ENCODE measurements at regions not wholly inside any gene's neighbourhood (a gene's known extent, or its start where the extent isn't known, plus 50 kb on each side); places are given as distances from the start of the nearest gene placed in this dataset.

DNA sequence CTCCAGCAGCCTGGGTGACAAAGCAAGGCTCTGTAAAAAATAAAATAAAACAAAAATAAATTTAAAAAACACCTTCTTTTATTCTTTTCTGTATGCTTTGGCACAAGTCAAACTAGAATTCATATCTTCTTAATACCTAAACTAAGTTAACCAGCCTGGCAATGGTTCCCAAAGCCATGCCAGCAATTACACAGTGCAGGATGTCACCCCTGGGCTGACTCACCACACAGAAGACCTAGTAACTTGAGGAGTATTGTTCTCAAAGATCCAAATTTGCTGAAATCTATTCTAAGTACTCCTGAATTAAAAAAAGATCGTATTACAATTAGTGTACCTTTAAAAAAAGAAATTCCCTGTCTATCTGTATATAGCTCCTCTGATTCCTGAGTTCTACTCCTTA, 162.7 kb upstream of the SGK1 start:
- no peak for DNase-seq

DNA sequence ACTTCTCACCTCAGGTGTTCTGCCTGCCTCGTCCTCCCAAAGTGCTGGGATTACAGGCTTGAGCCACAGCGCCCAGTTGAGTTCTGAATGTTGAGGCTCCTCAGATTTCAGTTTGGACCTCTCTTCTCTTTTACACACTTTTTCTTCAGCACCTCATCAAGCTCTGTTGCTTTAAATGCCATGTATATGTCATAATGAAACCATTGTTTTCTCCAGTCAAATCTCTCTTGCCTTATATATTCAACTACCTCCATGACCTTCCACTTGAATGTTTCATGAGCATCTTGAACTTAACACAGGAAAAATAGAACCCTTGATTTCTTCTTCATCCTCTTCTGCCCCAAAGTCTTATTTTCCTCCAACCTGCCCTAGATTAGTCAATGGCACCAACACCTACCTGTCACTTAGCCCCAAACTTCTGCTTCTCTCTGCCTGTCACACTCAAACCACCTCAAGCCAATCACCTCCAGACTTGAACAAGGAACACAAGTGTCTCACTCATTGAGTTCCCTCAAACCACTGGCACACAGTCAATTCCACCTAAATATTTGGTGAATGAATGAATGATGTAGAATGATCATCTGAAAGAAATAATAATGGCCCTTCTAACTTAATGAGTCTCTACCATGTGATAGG, 161.0 kb upstream of the SGK1 start:
- no peak for DNase-seq

DNA sequence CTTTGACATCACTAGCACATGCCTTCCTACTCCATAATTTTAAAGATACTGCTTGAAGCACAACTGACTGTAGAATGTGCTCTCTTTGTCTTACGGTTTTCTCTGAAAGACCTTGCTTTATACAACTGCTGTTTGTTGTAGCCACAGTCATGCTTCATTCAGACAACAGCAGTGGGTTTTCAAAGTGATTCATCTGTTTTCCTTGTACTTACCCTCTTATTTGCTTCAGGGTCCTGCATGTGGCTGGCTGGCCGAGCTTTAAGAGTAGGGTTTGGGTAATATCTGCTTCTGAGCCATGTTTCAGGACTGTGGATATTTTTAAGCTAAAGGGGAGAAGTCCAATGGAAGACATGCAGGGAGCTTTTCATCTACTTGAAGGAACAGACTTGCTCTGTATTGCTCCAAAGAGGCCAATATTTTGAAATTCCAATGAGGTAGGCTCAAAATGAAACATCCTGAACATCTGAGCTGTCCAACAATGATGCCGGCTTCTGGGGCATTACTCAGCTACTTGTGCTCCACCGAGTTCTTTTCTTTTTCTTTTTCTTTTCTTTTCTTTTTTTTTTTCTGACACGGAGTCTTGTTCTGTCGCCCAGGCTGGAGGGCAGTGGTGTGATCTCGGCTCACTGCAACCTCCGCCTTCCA, 160.2 kb upstream of the SGK1 start:
- peak; percentile 49 for DNase-seq

GRCh38 chr6:134474955-134475354, 157.0 kb upstream of the SGK1 start:
- no peak for DNase-seq

- DNase-seq: no peak
Measured at GRCh38 chr6:134472661-134473060, 154.7 kb upstream of the SGK1 start.

DNA sequence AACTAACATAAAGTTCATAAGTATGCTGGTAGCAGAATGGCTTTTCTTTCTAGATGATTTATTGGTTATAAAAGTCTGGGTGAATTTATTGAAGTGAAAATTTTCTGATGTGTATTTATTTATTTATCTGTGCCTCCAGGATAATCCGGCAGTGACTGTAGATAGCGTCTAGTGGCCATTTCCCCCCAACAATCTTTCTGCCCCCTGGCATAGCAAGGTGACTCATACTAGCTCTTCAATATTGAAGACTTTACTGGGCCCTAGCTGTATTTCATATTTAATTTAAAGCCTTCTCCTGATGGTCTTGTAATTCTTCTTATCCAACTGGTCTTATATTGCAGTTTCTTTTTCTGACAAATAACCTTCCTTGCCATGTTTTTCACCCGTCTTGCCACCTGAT, 154.1 kb upstream of the SGK1 start:
- no peak for DNase-seq

- no peak for DNase-seq
Measured at GRCh38 chr6:134470457-134470975, 152.6 kb upstream of the SGK1 start.

- DNase-seq: no peak
Measured at GRCh38 chr6:134469702-134470456, 152.0 kb upstream of the SGK1 start.

DNA sequence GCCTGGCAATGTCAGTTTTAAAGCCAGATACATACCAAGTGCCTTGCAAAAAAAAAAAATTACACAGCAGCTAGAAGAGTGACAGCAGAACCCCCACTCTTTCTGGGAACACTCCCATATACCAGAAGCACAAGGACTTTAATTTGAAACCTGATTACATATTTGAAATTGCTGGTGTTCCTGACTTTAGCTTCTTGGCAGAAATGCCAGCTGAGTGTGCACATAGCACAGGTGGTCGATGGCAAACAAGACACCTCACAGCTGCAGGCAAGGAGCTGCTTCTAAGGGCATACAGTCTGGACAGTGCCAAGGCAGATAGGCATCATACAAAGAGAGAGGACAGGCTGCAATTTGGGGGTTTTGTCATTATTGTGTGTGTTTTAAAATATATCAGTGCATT, 150.7 kb upstream of the SGK1 start:
- DNase-seq: no peak

DNA sequence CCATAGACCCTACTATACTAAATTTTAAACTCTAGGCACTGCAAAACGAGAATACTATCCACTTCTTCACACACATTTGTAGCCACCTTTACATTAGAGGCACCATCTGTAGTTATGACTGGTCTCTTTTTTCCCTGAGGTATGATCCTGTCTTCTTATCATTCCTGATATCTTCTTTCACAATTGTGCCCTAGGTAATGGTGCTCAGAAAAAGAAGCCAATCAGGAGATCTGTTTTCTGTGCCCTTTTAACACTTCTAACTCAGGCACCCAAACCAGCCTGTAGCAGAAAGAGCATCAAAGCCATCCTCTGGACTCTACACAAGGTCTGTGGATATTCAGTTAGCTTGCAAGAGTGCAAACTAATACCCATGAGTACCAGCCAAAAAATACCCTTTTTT, 149.7 kb upstream of the SGK1 start:
- DNase-seq: no peak

DNA sequence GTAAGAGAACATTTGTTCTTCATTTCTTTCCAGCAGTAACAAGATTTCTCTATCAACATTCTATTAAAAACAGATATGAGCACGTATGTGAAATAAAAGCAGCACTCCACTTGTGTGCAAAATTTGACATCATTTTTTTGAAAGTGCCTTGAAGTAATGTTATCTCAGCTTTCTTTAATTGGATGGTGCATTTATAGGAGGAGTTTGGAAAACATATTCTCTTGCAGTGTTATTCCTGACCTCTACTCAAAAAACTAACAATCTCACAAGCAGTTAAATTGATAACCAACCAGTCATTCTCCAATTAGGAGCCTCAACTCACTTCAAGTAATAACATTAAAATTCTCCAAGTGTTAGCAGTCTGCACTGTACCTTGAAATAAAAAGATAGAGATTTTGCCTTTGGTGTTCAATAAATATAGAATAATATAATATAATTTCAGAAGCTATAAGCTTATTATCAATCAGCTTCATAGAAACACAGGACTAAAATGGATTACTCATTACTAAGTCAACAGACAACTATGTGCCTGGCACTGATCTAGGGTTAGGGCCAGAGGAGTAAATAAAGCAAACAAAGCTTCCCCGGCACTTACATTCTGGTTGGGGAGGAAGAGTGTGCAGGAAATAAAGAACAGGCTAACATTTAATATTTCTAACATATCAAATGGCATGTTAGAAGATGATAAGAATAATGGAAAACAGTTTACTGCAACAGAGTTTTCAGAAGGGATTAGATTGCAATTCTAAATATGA, 149.0 kb upstream of the SGK1 start:
- DNase-seq: peak; percentile 37

GRCh38 chr6:134464690-134465411, 146.9 kb upstream of the SGK1 start:
- DNase-seq: peak; percentile 71

- DNase-seq: no peak
Measured at GRCh38 chr6:134458857-134459657, 141.1 kb upstream of the SGK1 start.

- no peak for DNase-seq
Measured at GRCh38 chr6:134457941-134458340, 140.0 kb upstream of the SGK1 start.

- no peak for DNase-seq
Measured at GRCh38 chr6:134456226-134456625, 138.3 kb upstream of the SGK1 start.

GRCh38 chr6:134455319-134455718, 137.4 kb upstream of the SGK1 start:
- DNase-seq: no peak

DNA sequence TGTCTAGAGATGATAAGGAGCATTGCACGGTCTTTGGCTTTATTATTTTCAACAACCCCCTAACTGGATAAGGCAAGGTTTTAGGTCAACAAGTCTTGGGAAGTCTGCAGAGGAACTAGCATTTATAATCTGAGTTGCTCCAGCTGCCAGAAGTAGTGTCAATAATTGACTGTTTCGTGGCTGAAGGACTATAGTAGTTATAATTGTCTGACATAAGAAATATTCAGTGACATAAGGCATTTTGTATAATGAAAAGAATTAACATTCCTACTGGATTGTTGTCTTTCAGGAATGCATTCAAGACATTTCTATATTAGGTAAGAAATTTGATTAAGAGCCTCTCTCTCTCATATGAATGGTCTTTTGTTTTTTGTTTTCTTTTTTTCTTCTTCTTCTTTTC, 136.9 kb upstream of the SGK1 start:
- peak; percentile 83 for DNase-seq

- no peak for DNase-seq
Measured at GRCh38 chr6:134453792-134454510, 136.0 kb upstream of the SGK1 start.

GRCh38 chr6:134452906-134453305, 135.0 kb upstream of the SGK1 start:
- no peak for DNase-seq

DNA sequence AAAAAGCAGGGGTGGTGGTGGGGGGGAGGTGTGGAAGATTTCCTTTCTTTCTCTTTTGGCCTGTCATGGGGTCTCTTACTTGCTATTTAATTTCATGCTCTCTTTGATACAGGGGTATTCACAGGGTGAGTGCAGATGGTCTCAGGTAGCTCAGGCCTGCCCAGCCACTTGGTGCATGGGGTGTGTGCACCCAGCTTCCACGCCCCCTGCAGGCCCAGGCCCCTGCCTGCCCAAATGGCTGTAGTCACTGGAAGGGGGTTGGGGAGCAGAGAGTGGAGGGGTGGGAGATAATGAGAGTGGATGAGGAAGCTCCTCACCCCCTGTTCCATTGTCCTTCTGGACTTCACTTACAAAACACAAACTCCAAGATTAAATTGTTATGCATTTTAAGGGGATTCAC, 133.6 kb upstream of the SGK1 start:
- DNase-seq: no peak

GRCh38 chr6:134449781-134450180, 131.9 kb upstream of the SGK1 start:
- DNase-seq: no peak

All from fibroblast of skin of back (primary cell).